Limb (tissue), 2 donors: ENCODE measurements at regions not wholly inside any gene's neighbourhood (a gene's known extent, or its start where the extent isn't known, plus 50 kb on each side); places are given as distances from the start of the nearest gene placed in this dataset.

ENCODE experiments used
- DNase-seq, 2 donors: peaks; one replicate each; pipeline ENCODE4 v3.0.0-alpha.2; 2016; ENCODE audit errors: extremely low spot score in 2 of 2

GRCh38 chr2:103669531-103669930 is 907.7 kb downstream of the TMEM182 start:
- no peak for DNase-seq
